GM12873 (cell line): ENCODE measurements at regions not wholly inside any gene's neighbourhood (a gene's known extent, or its start where the extent isn't known, plus 50 kb on each side); places are given as distances from the start of the nearest gene placed in this dataset.

ENCODE experiments used
- TF ChIP-seq, protein P1 (sequence below): IDR thresholded peaks from 2 replicates; pipeline ENCODE4 v1.5.1; 2012; ENCODE audit warnings: low read depth, mild to moderate bottlenecking, moderate library complexity, low read length, control low read depth; ENCODE audit not compliant: insufficient read depth; ENCODE audit errors: missing control alignments

DNA sequence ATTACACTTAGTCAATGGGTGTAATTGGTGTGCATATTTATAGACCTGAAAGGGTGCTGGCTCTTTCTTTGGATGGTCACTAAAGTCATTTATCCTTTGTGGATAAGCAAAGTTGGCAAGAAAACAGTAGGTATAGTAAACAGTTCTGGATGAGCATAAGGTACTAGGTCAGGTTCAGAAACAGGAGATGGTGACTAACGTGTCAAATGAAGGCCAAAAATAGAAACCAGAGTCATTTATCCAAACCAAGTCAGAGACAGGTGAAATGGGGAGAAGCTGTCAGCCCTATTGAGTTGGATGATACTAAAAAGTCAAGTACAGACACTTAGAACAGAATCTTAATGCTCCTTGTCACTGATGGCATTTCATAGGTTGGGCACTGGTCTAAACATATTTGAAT, 313.1 kb downstream of the KLHL13 start:
- TF ChIP-seq, protein P1, sequence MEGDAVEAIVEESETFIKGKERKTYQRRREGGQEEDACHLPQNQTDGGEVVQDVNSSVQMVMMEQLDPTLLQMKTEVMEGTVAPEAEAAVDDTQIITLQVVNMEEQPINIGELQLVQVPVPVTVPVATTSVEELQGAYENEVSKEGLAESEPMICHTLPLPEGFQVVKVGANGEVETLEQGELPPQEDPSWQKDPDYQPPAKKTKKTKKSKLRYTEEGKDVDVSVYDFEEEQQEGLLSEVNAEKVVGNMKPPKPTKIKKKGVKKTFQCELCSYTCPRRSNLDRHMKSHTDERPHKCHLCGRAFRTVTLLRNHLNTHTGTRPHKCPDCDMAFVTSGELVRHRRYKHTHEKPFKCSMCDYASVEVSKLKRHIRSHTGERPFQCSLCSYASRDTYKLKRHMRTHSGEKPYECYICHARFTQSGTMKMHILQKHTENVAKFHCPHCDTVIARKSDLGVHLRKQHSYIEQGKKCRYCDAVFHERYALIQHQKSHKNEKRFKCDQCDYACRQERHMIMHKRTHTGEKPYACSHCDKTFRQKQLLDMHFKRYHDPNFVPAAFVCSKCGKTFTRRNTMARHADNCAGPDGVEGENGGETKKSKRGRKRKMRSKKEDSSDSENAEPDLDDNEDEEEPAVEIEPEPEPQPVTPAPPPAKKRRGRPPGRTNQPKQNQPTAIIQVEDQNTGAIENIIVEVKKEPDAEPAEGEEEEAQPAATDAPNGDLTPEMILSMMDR = no peak

DNA sequence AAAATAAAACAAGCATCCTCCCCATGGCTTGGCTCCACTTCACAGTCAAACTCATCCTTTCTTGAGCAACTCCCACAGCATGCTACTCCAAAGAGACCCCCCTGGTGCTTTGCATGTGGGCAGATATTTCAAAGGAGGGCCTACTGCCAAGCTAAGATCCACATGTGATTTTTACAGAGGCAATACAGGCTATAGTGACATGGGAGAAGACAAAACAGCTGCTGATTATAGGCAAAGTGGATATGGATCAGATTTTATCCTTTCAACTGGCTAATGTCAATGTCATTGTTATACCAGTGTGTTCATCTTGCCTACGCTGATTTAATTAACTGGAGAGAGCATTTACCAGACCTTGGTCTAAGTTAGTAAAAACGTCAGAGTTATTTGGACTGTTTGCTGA, 328.3 kb downstream of the KLHL13 start:
- TF ChIP-seq, protein P1 = no peak

DNA sequence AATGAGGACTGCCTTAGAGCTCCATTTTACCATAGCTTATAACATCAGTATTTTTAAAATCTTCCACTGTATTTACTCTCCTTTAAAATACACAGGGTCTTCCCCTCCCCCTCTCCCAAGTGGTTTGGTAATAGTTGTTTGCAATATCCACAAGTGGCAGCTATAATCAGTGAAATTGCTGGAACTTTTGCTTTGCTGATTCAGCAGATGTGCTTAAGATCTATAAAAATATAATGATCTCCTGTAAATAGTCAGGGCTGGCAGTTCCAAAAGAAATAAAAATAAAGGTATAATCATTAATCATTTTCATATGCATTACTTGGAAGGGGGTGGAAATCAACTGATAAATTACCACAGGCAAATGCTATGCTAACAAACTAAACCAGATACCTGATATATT, 345.2 kb downstream of the KLHL13 start:
- TF ChIP-seq, protein P1 = no peak

DNA sequence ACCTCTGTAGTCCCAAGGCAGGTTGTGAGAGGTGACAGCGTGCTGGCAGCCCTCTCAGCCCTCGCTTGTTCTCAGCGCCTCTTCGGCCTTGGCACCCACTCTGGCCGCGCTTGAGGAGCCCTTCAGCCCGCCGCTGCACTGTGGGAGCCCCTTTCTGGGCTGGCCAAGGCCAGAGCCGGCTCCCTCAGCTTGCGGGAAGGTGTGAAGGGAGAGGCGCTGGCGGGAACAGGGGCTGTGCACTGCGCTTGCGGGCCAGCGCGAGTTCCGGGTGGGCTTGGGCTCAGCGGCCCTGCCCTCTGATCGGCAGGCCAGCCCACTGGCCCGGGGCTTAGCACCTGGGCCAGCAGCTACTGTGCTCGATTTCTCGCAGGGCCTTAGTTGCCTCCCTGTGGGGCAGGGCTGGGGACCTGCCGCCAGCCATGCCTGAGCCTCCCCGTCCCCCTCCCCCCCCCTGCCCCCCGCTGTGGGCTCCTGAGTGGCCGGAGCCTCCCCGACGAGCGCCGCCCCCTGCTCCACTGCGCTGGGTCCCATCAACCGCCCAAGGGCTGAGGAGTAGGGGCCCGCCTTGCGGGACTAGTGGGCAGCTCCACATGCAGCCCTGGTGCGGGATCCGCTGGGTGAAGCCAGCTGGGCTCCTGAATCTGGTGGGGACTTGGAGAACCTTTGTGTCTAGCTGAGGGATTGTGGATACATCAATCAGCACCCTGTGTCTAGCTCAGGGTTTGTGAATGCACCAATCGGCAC, 347.6 kb downstream of the KLHL13 start:
- TF ChIP-seq, protein P1 = no peak

DNA sequence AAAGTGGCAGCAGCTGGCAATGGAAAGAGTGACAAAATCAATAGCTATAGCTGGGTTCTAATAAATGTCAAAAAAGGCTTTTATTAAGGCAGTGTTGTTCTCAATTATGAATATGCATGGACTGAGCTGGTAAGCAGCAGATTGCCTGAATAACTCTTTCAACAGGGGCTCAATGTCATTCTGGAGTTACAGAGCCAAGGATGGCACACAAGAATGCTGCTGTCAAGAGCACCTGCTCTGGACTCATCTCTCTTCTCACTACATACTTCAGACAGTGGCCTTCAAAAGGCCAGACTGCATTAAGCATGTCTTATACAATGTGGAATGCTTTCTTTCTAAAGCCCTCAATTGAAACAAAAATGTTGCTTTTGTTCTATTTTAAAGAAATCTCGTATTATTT, 351.4 kb downstream of the KLHL13 start:
- TF ChIP-seq, protein P1 = no peak

DNA sequence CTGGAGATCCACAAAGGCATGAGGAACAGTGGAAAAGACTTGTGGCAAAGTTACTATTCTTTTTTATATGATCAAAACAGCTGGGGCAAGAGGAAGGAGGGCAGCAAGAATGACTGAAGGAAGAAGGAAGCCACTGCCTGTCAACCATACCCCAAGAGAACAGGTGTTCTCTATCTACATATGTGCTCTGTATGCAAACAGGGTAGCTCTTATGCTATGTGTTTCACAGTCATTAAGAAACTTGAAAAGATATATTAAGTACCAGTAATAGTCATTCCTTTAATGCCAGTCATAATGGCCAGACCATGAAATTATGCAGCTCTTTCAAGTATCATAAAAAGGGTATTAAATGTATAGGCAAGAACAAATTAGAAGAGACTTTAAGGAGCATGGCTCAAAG, 363.9 kb downstream of the KLHL13 start:
- TF ChIP-seq, protein P1 = no peak

DNA sequence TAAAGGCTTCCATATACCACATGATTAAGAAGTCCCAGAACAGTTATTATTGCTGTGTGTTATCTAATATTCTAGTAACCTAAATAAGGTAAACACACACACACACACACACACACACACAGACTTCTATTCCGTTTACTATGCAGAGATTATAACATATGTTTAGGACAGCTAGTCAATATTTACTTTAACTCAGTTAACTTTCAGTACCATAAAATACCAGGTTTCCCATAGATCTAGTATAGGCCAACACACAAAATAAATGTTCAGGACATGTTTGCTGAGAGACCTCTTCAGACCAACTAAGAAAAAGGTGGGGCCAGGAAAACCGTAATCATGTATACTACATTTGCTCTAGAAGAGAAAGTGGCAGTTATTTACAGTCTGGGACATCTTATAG, 365.5 kb downstream of the KLHL13 start:
- TF ChIP-seq, protein P1 = no peak
